Tibial artery (tissue), 4 donors: ENCODE measurements at regions not wholly inside any gene's neighbourhood (a gene's known extent, or its start where the extent isn't known, plus 50 kb on each side); places are given as distances from the start of the nearest gene placed in this dataset.

Experiments
- DNase-seq, 2 donors: peaks; one replicate each; pipeline ENCODE4 v3.0.0-alpha.2; 2019
- H3K27ac ChIP-seq, 2 donors: fragments of 200-600 bp; sonication (generic) in 1 of 2; 1 replicate in 1 of 2; 2 replicates in 1 of 2; pipeline ENCODE4 v1.5.1; 2018 to 2019; ENCODE audit warnings: mild to moderate bottlenecking in 1 of 2
- H3K27me3 ChIP-seq, 2 donors: fragments of 200-600 bp; sonication (generic) in 1 of 2; one replicate each; pipeline versions ENCODE4 v1.5.1 to v1.6.0; 2016 to 2019
- H3K36me3 ChIP-seq, 3 donors: fragments of 200-600 bp; sonication (generic) in 2 of 3; one replicate each; pipeline ENCODE4 v1.5.1; 2016 to 2019; ENCODE audit warnings: mild to moderate bottlenecking in 2 of 3
- H3K4me1 ChIP-seq, 4 donors: fragments of 200-600 bp; sonication (generic) in 2 of 4; 1 replicate in 3 of 4; 2 replicates in 1 of 4; pipeline ENCODE4 v1.5.1; 2016 to 2019
- H3K4me3 ChIP-seq, 2 donors: fragments of 200-600 bp; sonication (generic) in 1 of 2; 1 replicate in 1 of 2; 2 replicates in 1 of 2; pipeline ENCODE4 v1.5.1; 2018 to 2019; ENCODE audit warnings: mild to moderate bottlenecking in 2 of 2
- H3K9me3 ChIP-seq, 3 donors: fragments of 200-600 bp; sonication (generic) in 1 of 3; one replicate each; pipeline ENCODE4 v1.5.1; 2016 to 2019
- intact Hi-C: fragments of 100-400 bp; cut with DNase I; formaldehyde crosslinking; loops from one replicate; pipeline ENCODE4 v1.15.0; 2023; ENCODE audit warnings: low total_unique reads
- TF ChIP-seq, protein P1 (sequence below), 2 experiments: fragments of 200-600 bp in 1 of 2; fragments of 450-650 bp in 1 of 2; IDR thresholded peaks; one replicate each; pipeline ENCODE4 v1.5.1; 2017 to 2019; ENCODE audit warnings: antibody characterized with exemption in 2 of 2, mild to moderate bottlenecking in 1 of 2, moderate library complexity in 1 of 2

- Histone ChIP-seq H3K36me3 (no peaks in the 10 kb centered on the region), H3K27me3 (no peaks in the 10 kb centered on the region), H3K27ac (no peak overlapping the region), H3K9me3 (no peaks in the 10 kb centered on the region), H3K4me3 (no peak overlapping the region), H3K4me1 (no peaks in the 10 kb centered on the region)
- TF ChIP-seq, protein P1, sequence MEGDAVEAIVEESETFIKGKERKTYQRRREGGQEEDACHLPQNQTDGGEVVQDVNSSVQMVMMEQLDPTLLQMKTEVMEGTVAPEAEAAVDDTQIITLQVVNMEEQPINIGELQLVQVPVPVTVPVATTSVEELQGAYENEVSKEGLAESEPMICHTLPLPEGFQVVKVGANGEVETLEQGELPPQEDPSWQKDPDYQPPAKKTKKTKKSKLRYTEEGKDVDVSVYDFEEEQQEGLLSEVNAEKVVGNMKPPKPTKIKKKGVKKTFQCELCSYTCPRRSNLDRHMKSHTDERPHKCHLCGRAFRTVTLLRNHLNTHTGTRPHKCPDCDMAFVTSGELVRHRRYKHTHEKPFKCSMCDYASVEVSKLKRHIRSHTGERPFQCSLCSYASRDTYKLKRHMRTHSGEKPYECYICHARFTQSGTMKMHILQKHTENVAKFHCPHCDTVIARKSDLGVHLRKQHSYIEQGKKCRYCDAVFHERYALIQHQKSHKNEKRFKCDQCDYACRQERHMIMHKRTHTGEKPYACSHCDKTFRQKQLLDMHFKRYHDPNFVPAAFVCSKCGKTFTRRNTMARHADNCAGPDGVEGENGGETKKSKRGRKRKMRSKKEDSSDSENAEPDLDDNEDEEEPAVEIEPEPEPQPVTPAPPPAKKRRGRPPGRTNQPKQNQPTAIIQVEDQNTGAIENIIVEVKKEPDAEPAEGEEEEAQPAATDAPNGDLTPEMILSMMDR (IDR thresholded peaks at IDR 0.05): no peak
- intact Hi-C loops: no loop called here
- no peak for DNase-seq
Observed at GRCh38 chr11:110966131-110966530, 253.9 kb upstream of the ARHGAP20 start.

GRCh38 chr11:110962921-110963320, 250.7 kb upstream of the ARHGAP20 start:
- Histone ChIP-seq H3K27ac (no peak overlapping the region), H3K4me3 (no peak overlapping the region), H3K4me1 (no peaks in the 10 kb centered on the region), H3K36me3 (no peaks in the 10 kb centered on the region), H3K27me3 (no peaks in the 10 kb centered on the region), H3K9me3 (no peaks in the 10 kb centered on the region)
- intact Hi-C loops: no loop called here
- TF ChIP-seq, protein P1 (IDR thresholded peaks at IDR 0.05): no peak
- DNase-seq: no peak

DNA sequence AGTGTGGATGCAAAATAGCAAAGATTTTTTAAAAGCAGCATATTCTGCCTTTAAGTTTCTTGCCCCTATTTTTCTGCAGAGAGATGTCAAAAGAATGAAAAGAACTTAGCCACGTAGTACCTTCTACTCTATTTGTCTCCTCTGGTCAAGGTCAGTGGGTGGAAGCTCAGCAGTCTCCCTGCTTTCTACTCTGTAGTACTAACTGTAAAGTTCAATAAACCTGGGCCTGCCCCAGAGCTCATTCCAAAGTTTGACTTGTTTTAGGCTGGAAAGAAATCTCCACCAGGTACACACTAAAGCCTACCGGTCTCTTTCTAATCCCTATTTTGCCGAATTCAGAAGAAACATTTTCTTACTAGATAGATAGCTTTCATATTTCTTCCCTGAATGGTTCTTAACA, 247.9 kb upstream of the ARHGAP20 start:
- no peaks in the 10 kb centered on the region for H3K4me1 ChIP-seq
- H3K36me3 ChIP-seq: no peaks in the 10 kb centered on the region
- no peak overlapping the region for H3K4me3 ChIP-seq
- no peaks in the 10 kb centered on the region for H3K27me3 ChIP-seq
- H3K27ac ChIP-seq: no peak overlapping the region
- TF ChIP-seq, protein P1 (IDR thresholded peaks at IDR 0.05): no peak
- intact Hi-C loops: no loop called here
- no peak for DNase-seq
- H3K9me3 ChIP-seq: no peaks in the 10 kb centered on the region

GRCh38 chr11:110958216-110958615, 246.0 kb upstream of the ARHGAP20 start:
- Histone ChIP-seq H3K9me3 (no peaks in the 10 kb centered on the region), H3K4me3 (no peak overlapping the region), H3K27ac (no peak overlapping the region), H3K36me3 (no peaks in the 10 kb centered on the region), H3K4me1 (no peaks in the 10 kb centered on the region), H3K27me3 (no peaks in the 10 kb centered on the region)
- DNase-seq: no peak
- intact Hi-C loops: no loop called here
- TF ChIP-seq, protein P1 (IDR thresholded peaks at IDR 0.05): no peak

- TF ChIP-seq, protein P1 (IDR thresholded peaks at IDR 0.05): no peak
- H3K27me3 ChIP-seq: no peaks in the 10 kb centered on the region
- no peaks in the 10 kb centered on the region for H3K9me3 ChIP-seq
- no peaks in the 10 kb centered on the region for H3K36me3 ChIP-seq
- no peaks in the 10 kb centered on the region for H3K4me1 ChIP-seq
- DNase-seq: no peak
- intact Hi-C loops: no loop called here
- no peak overlapping the region for H3K27ac ChIP-seq
- H3K4me3 ChIP-seq: no peak overlapping the region
Observed at GRCh38 chr11:110955776-110956175, 243.5 kb upstream of the ARHGAP20 start.

- intact Hi-C loops: no loop called here
- H3K27ac ChIP-seq: no peak overlapping the region
- H3K36me3 ChIP-seq: no peaks in the 10 kb centered on the region
Observed at GRCh38 chr11:110951950-110952503, 239.8 kb upstream of the ARHGAP20 start.

More at GRCh38 chr11:110951950-110952503, 239.8 kb upstream of the ARHGAP20 start:
- Histone ChIP-seq H3K27me3 (no peaks in the 10 kb centered on the region), H3K4me1 (no peaks in the 10 kb centered on the region), H3K9me3 (no peaks in the 10 kb centered on the region), H3K4me3 (no peak overlapping the region)
- TF ChIP-seq, protein P1 (IDR thresholded peaks at IDR 0.05): no peak
- DNase-seq: no peak
